ENCODE measurements at regions not wholly inside any gene's neighbourhood (a gene's known extent, or its start where the extent isn't known, plus 50 kb on each side); places are given as distances from the start of the nearest gene placed in this dataset.

DNA sequence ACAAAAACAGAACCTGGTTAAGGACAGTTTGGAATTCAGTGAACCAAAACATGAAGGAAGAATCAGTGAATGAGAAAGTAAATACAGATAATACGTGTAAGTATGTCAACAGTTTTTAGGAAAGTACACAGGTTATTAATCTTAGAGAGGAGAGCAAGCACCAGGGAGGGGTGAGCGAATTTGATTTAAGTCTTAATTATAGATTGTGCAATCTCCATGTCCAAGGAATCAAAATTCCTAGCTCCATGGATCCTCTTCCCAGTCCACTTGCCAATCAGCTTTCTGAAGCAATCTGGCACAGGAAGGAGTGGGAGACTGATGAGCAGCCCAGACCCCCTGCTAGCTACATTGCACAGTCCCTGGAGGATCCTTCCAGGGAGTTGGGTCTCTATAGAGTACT lies 346.4 kb downstream of the SETD4 start:
- Histone ChIP-seq H3K27me3 (ENCODE audit: control insufficient read depth in 2 of 2, insufficient read depth in 2 of 2, low read length in 2 of 2) (peaks cover 12 to 24% of the 10 kb centered on the region in 2 experiments), H3K9ac (replicated peaks; ENCODE audit: extremely low read depth, insufficient read depth, low read length) (no peak overlapping the region), H3K79me2 (ENCODE audit: control insufficient read depth, insufficient read depth, low read length) (no peaks in the 10 kb centered on the region), H3K36me3 (ENCODE audit: control insufficient read depth in 2 of 2, extremely low read depth in 1 of 2, insufficient read depth in 2 of 2, low read length in 2 of 2) (no peaks in the 10 kb centered on the region), H3K4me3 (replicated peaks in 1 of 3; ENCODE audit: insufficient read depth in 1 of 3, low read depth in 1 of 3, low read length in 3 of 3) (no peak overlapping the region), H3K4me1 (ENCODE audit: control insufficient read depth, extremely low read depth, insufficient read depth, low read length) (no peaks in the 10 kb centered on the region), H3K4me2 (ENCODE audit: insufficient read depth, low read length) (no peak overlapping the region), H3K27ac (ENCODE audit: insufficient read depth, low read depth, low read length) (no peak overlapping the region), H2AFZ (ENCODE audit: low read depth, low read length) (no peak overlapping the region), H3K9me1 (replicated peaks; ENCODE audit: control insufficient read depth, extremely low read depth, insufficient read depth, low read length) (no peaks in the 10 kb centered on the region), H3K9me3 (replicated peaks; ENCODE audit: control insufficient read depth, insufficient read depth, low read length) (no peaks in the 10 kb centered on the region), H4K20me1 (replicated peaks; ENCODE audit: control insufficient read depth, extremely low read depth, insufficient read depth, low read length) (no peaks in the 10 kb centered on the region)
- BruUV-seq (replicated peaks), result no TSS peak
- DNase-seq (ENCODE audit: low read depth, low spot score), result no peak
- TF ChIP-seq FOS (IDR thresholded peaks at IDR 0.05; ENCODE audit: borderline replicate concordance, insufficient read depth, low read length) (no peak), JUN (IDR thresholded peaks at IDR 0.05; ENCODE audit: borderline replicate concordance, insufficient read depth, insufficient read length, low read depth) (no peak), POLR2A (IDR thresholded peaks at IDR 0.05; ENCODE audit: low read depth, low read length) (no peak), EZH2 (IDR thresholded peaks at IDR 0.05; ENCODE audit: borderline replicate concordance, low read depth, low read length, severe bottlenecking) (no peak), POLR2AphosphoS5 (IDR thresholded peaks at IDR 0.05; ENCODE audit: insufficient read depth, low read depth, low read length) (no peak), GATA2 (IDR thresholded peaks at IDR 0.05; ENCODE audit: insufficient read depth, insufficient read length, low read depth, low read length) (no peak), MYC (IDR thresholded peaks at IDR 0.05; ENCODE audit: low read depth, low read length) (no peak)
- TF ChIP-seq, protein P1, sequence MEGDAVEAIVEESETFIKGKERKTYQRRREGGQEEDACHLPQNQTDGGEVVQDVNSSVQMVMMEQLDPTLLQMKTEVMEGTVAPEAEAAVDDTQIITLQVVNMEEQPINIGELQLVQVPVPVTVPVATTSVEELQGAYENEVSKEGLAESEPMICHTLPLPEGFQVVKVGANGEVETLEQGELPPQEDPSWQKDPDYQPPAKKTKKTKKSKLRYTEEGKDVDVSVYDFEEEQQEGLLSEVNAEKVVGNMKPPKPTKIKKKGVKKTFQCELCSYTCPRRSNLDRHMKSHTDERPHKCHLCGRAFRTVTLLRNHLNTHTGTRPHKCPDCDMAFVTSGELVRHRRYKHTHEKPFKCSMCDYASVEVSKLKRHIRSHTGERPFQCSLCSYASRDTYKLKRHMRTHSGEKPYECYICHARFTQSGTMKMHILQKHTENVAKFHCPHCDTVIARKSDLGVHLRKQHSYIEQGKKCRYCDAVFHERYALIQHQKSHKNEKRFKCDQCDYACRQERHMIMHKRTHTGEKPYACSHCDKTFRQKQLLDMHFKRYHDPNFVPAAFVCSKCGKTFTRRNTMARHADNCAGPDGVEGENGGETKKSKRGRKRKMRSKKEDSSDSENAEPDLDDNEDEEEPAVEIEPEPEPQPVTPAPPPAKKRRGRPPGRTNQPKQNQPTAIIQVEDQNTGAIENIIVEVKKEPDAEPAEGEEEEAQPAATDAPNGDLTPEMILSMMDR (IDR thresholded peaks at IDR 0.05; ENCODE audit: extremely low read depth in 1 of 2, insufficient read depth in 1 of 2, low read depth in 1 of 2, low read length in 2 of 2), result no peak
- TF ChIP-seq, protein P2, sequence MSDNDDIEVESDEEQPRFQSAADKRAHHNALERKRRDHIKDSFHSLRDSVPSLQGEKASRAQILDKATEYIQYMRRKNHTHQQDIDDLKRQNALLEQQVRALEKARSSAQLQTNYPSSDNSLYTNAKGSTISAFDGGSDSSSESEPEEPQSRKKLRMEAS (IDR thresholded peaks at IDR 0.05; ENCODE audit: insufficient read depth, insufficient read length), result no peak
- intact Hi-C loops (cut with micrococcal nuclease), result no loop called here
- dilution Hi-C loops (cut with MboI; ENCODE audit: extremely low pct_ligation_motif_present, low sequenced_read_pairs), result no loop called here
- no peak for FAIRE-seq
- POLR2A ChIA-PET, result no interaction called here
- CTCF ChIA-PET, result no interaction called here

All from endothelial cell of umbilical vein (primary cell).